ENCODE measurements at regions not wholly inside any gene's neighbourhood (a gene's known extent, or its start where the extent isn't known, plus 50 kb on each side); places are given as distances from the start of the nearest gene placed in this dataset.

DNA sequence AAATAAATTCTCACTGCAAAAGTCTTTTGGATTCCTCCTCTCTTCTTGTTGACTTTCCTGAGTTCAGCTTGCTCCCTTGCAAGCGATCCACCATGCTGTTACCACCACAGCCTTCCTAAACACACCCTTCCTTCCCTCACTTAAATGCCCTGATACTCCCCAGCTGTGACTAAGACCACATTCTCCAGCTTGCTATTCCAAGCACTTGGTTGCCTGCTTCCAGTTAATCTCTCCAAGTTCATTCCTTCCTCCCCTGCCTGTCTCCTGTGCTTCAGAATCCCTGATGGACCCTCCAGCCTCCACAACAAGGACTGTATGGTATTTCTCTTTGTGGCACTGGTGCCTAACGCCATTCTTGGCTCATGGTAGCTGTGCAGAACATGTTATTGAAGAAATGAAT, 603.9 kb upstream of the CADM1 start:
- WGBS: 49% methylated on average over 2 of the region's 2 CpGs
- no peak for TF ChIP-seq YY1 (IDR thresholded peaks at IDR 0.05)
- no peak for TF ChIP-seq HNF4A (conservative IDR thresholded peaks at IDR 0.05)
- no peak for TF ChIP-seq HNF4G (IDR thresholded peaks at IDR 0.05)
- TF ChIP-seq SP1 (IDR thresholded peaks at IDR 0.05): no peak
- TF ChIP-seq, protein P1, sequence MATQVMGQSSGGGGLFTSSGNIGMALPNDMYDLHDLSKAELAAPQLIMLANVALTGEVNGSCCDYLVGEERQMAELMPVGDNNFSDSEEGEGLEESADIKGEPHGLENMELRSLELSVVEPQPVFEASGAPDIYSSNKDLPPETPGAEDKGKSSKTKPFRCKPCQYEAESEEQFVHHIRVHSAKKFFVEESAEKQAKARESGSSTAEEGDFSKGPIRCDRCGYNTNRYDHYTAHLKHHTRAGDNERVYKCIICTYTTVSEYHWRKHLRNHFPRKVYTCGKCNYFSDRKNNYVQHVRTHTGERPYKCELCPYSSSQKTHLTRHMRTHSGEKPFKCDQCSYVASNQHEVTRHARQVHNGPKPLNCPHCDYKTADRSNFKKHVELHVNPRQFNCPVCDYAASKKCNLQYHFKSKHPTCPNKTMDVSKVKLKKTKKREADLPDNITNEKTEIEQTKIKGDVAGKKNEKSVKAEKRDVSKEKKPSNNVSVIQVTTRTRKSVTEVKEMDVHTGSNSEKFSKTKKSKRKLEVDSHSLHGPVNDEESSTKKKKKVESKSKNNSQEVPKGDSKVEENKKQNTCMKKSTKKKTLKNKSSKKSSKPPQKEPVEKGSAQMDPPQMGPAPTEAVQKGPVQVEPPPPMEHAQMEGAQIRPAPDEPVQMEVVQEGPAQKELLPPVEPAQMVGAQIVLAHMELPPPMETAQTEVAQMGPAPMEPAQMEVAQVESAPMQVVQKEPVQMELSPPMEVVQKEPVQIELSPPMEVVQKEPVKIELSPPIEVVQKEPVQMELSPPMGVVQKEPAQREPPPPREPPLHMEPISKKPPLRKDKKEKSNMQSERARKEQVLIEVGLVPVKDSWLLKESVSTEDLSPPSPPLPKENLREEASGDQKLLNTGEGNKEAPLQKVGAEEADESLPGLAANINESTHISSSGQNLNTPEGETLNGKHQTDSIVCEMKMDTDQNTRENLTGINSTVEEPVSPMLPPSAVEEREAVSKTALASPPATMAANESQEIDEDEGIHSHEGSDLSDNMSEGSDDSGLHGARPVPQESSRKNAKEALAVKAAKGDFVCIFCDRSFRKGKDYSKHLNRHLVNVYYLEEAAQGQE (IDR thresholded peaks at IDR 0.05): no peak
- TF ChIP-seq FOXA2 (IDR thresholded peaks at IDR 0.05): no peak
- TF ChIP-seq RAD21 (IDR thresholded peaks at IDR 0.05): no peak

DNA sequence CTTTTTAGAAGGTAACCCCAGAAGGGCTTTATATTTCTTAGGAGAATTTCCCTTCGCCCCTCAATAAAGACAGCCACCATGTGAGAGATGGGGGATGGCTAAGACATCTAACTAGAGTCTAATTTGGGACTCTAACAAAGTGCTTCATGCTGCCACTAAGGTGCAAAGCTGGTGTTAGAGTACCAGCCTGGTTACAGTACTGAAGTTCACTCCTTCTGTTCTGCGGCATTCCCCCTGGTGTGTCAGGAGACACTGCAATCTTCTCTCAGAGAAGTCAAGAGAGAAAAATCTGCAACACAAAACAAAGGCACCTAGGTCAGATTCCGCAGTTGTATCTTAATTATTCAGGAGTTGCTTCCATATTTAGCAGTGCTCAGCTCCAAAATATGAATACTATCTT, 603.0 kb upstream of the CADM1 start:
- Histone ChIP-seq H3K36me3 (ENCODE audit: control insufficient read depth in 4 of 4, insufficient read depth in 3 of 4, low read depth in 1 of 4, low read length in 3 of 4) (no peaks in the 10 kb centered on the region), H3K27me3 (ENCODE audit: control insufficient read depth in 4 of 4, insufficient read depth in 4 of 4, low read length in 3 of 4) (no peaks in the 10 kb centered on the region), H3K4me3 (ENCODE audit: low read depth in 1 of 3, low read length in 3 of 3) (no peak overlapping the region), H3K4me1 (ENCODE audit: control insufficient read depth in 4 of 4, insufficient read depth in 4 of 4, low read length in 3 of 4) (no peaks in the 10 kb centered on the region), H3K9me3 (ENCODE audit: control insufficient read depth in 4 of 4, low read length in 3 of 4) (no peaks in the 10 kb centered on the region), H3K27ac (ENCODE audit: low read depth in 1 of 2, low read length in 2 of 2) (no peak overlapping the region), H3K9ac (ENCODE audit: low read depth in 1 of 2, low read length in 2 of 2) (no peak overlapping the region)
- TF ChIP-seq, protein P2, sequence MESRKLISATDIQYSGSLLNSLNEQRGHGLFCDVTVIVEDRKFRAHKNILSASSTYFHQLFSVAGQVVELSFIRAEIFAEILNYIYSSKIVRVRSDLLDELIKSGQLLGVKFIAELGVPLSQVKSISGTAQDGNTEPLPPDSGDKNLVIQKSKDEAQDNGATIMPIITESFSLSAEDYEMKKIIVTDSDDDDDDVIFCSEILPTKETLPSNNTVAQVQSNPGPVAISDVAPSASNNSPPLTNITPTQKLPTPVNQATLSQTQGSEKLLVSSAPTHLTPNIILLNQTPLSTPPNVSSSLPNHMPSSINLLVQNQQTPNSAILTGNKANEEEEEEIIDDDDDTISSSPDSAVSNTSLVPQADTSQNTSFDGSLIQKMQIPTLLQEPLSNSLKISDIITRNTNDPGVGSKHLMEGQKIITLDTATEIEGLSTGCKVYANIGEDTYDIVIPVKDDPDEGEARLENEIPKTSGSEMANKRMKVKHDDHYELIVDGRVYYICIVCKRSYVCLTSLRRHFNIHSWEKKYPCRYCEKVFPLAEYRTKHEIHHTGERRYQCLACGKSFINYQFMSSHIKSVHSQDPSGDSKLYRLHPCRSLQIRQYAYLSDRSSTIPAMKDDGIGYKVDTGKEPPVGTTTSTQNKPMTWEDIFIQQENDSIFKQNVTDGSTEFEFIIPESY (IDR thresholded peaks at IDR 0.05): no peak
- TF ChIP-seq GABPA (IDR thresholded peaks at IDR 0.05 in 1 of 2, conservative IDR thresholded peaks at IDR 0.05 in 1 of 2): no peak
- DNase-seq (ENCODE audit: low spot score): no peak
- WGBS: 73% methylated on average over 3 of the region's 3 CpGs

More for the DNA sequence above, 603.9 kb upstream of the CADM1 start:
- Histone ChIP-seq H3K36me3 (ENCODE audit: control insufficient read depth in 4 of 4, insufficient read depth in 3 of 4, low read depth in 1 of 4, low read length in 3 of 4) (no peaks in the 10 kb centered on the region), H3K4me1 (ENCODE audit: control insufficient read depth in 4 of 4, insufficient read depth in 4 of 4, low read length in 3 of 4) (no peaks in the 10 kb centered on the region), H3K27me3 (ENCODE audit: control insufficient read depth in 4 of 4, insufficient read depth in 4 of 4, low read length in 3 of 4) (no peaks in the 10 kb centered on the region), H3K9me3 (ENCODE audit: control insufficient read depth in 4 of 4, low read length in 3 of 4) (peaks cover 0 to 4% (median 0%) of the 10 kb centered on the region in 4 donors), H3K9ac (ENCODE audit: low read depth in 1 of 2, low read length in 2 of 2) (no peak overlapping the region), H3K27ac (ENCODE audit: low read depth in 1 of 2, low read length in 2 of 2) (no peak overlapping the region), H3K4me3 (ENCODE audit: low read depth in 1 of 3, low read length in 3 of 3) (no peak overlapping the region)
- no peak for DNase-seq (ENCODE audit: low spot score)

DNA sequence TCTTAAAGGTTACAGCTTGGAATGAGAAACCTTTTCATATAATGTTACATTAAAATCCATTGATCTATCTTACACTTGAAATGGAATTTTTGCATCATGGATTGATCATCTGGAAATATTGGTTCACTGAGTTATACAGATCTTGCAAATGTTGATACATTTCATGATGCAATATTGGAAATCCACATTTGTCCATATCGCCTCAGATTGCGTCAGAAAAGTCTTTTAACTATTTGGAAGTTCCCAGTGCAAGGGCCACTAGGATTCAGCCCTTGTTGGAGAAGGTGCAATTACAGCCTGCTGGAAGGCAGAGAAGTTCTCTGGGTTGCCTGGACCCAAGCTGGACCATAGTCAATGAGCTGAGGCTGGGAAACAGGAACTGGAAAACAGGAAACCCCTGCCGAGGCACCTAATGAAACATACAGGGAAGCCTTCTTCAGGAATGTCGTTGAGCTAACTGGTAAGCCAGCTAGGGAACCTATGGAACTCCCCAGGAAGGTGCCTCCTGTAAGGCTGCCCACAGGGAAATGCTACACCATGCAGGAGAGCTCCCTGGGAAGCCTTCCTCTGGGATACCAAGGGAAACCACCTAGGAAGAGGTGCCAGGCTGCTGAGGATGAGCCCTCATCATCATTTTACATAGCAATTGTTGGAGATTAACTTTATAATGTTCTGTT, 600.4 kb upstream of the CADM1 start:
- no peak for DNase-seq (ENCODE audit: low spot score)
- H3K27me3 ChIP-seq (ENCODE audit: control insufficient read depth in 4 of 4, insufficient read depth in 4 of 4, low read length in 3 of 4): no peaks in the 10 kb centered on the region
- no peak overlapping the region for H3K9ac ChIP-seq (ENCODE audit: low read depth in 1 of 2, low read length in 2 of 2)
- no peaks in the 10 kb centered on the region for H3K4me1 ChIP-seq (ENCODE audit: control insufficient read depth in 4 of 4, insufficient read depth in 4 of 4, low read length in 3 of 4)
- WGBS: 69% methylated on average over 4 of the region's 4 CpGs
- no peaks in the 10 kb centered on the region for H3K9me3 ChIP-seq (ENCODE audit: control insufficient read depth in 4 of 4, low read length in 3 of 4)
- H3K36me3 ChIP-seq (ENCODE audit: control insufficient read depth in 4 of 4, insufficient read depth in 3 of 4, low read depth in 1 of 4, low read length in 3 of 4): no peaks in the 10 kb centered on the region
- H3K27ac ChIP-seq (ENCODE audit: low read depth in 1 of 2, low read length in 2 of 2): no peak overlapping the region
- H3K4me3 ChIP-seq (ENCODE audit: low read depth in 1 of 3, low read length in 3 of 3): no peak overlapping the region
- TF ChIP-seq, protein P3, sequence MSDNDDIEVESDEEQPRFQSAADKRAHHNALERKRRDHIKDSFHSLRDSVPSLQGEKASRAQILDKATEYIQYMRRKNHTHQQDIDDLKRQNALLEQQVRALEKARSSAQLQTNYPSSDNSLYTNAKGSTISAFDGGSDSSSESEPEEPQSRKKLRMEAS (IDR thresholded peaks at IDR 0.05): no peak
- TF ChIP-seq JUND (IDR thresholded peaks at IDR 0.05) (no peak), FOXA1 (IDR thresholded peaks at IDR 0.05) (no peak), TAF1 (conservative IDR thresholded peaks at IDR 0.05) (no peak), YY1 (IDR thresholded peaks at IDR 0.05) (no peak), NR2F2 (IDR thresholded peaks at IDR 0.05) (no peak), SP1 (IDR thresholded peaks at IDR 0.05) (no peak), GABPA (IDR thresholded peaks at IDR 0.05 in 1 of 2, conservative IDR thresholded peaks at IDR 0.05 in 1 of 2) (no peak), HNF4A (conservative IDR thresholded peaks at IDR 0.05) (no peak)
- TF ChIP-seq, protein P4, sequence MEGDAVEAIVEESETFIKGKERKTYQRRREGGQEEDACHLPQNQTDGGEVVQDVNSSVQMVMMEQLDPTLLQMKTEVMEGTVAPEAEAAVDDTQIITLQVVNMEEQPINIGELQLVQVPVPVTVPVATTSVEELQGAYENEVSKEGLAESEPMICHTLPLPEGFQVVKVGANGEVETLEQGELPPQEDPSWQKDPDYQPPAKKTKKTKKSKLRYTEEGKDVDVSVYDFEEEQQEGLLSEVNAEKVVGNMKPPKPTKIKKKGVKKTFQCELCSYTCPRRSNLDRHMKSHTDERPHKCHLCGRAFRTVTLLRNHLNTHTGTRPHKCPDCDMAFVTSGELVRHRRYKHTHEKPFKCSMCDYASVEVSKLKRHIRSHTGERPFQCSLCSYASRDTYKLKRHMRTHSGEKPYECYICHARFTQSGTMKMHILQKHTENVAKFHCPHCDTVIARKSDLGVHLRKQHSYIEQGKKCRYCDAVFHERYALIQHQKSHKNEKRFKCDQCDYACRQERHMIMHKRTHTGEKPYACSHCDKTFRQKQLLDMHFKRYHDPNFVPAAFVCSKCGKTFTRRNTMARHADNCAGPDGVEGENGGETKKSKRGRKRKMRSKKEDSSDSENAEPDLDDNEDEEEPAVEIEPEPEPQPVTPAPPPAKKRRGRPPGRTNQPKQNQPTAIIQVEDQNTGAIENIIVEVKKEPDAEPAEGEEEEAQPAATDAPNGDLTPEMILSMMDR (IDR thresholded peaks at IDR 0.05; ENCODE audit: low read depth, low read length, missing input control): no peak
- TF ChIP-seq, protein P1 (IDR thresholded peaks at IDR 0.05): no peak
- TF ChIP-seq, protein P5, sequence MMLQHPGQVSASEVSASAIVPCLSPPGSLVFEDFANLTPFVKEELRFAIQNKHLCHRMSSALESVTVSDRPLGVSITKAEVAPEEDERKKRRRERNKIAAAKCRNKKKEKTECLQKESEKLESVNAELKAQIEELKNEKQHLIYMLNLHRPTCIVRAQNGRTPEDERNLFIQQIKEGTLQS (IDR thresholded peaks at IDR 0.05): no peak
